ENCODE measurements at regions not wholly inside any gene's neighbourhood (a gene's known extent, or its start where the extent isn't known, plus 50 kb on each side); places are given as distances from the start of the nearest gene placed in this dataset.

DNA sequence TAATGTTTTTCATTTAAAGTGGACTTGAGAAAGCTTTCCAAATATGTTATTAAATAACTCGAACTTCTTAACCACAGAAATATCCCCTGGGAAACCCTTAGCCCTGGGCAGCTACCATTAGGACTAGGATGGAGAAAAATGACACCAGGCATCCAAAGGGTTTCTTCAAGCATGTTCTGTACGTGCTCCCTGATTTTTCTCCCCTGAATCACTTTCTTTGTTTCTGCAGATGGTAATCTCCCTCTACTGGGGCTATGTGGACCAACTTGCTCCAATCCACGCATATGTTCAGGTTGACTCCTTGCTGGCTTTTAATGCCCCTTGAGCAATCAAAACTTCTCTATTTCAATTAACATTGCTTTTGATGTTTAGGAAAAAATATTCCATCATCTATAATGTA, 312.7 kb upstream of the C1orf87 start:
- no peak overlapping the region for H3K4me3 ChIP-seq (ENCODE audit: low read depth, low read length)
- TF ChIP-seq, protein P1, sequence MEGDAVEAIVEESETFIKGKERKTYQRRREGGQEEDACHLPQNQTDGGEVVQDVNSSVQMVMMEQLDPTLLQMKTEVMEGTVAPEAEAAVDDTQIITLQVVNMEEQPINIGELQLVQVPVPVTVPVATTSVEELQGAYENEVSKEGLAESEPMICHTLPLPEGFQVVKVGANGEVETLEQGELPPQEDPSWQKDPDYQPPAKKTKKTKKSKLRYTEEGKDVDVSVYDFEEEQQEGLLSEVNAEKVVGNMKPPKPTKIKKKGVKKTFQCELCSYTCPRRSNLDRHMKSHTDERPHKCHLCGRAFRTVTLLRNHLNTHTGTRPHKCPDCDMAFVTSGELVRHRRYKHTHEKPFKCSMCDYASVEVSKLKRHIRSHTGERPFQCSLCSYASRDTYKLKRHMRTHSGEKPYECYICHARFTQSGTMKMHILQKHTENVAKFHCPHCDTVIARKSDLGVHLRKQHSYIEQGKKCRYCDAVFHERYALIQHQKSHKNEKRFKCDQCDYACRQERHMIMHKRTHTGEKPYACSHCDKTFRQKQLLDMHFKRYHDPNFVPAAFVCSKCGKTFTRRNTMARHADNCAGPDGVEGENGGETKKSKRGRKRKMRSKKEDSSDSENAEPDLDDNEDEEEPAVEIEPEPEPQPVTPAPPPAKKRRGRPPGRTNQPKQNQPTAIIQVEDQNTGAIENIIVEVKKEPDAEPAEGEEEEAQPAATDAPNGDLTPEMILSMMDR (IDR thresholded peaks at IDR 0.05; ENCODE audit: insufficient read depth, low read depth, low read length, missing control alignments): no peak
- no peak for DNase-seq (ENCODE audit: low read depth)

DNA sequence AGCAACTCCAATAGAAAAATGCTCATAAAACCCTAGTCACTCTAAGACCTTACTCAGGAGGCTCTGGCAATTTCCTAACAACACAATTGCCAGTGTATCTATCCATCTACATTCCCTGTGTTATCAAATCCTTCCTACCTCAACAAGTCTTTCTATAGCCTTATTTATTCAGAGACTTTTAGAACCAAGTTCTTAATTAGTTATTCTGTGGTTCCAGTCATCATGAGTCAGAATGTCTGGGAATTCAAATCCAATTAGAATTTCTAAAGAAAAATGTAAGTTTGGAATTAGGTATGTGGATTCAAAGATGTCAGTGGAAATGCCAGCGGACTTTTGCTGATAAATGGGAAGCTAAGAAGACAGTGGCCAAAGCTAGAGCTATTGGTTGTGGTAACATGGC, 302.6 kb upstream of the C1orf87 start:
- TF ChIP-seq, protein P1 (IDR thresholded peaks at IDR 0.05; ENCODE audit: insufficient read depth, low read depth, low read length, missing control alignments): no peak
- no peak for DNase-seq (ENCODE audit: low read depth)
- H3K4me3 ChIP-seq (ENCODE audit: low read depth, low read length): no peak overlapping the region

DNA sequence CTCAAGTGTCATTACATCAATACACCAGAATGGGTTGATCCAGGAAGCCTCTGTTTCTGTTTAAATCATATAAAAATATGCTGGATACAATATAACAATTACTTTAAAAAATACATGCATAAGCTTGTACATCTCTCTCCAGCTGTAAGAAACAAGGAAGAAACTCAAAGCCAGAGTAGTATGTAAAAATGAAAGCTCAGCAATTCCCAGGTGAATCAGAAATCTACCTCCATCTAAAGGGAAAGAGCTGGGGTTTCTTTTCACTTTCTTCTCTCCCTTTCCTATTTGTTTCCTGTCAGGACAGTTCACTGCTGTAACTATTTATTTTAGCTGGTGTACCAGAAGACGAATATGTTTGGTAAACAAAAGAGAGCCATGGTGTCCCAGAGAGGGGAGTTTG, 301.0 kb upstream of the C1orf87 start:
- H3K4me3 ChIP-seq (ENCODE audit: low read depth, low read length): no peak overlapping the region
- DNase-seq (ENCODE audit: low read depth): no peak
- TF ChIP-seq, protein P1 (IDR thresholded peaks at IDR 0.05; ENCODE audit: insufficient read depth, low read depth, low read length, missing control alignments): no peak

DNA sequence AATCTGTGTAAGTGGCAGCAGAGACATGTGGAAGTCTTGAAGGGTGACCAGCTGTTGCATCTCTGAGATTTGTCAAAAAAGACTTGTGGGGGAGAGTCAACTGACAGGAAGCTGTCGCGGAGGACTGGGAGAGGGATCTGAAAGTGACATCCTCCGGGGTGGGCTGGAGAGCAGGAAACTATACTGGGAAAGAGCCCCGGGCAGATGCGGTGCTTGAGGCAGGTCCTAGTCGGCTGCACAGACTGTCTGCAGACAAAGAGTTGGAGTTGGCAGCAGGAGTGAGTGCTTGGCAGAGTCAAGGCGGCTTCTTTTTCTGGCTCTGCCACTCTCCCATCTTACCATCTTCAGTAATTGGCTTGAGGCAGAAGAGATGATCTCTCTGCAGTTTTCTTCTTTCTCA, 294.0 kb upstream of the C1orf87 start:
- DNase-seq (ENCODE audit: low read depth): no peak
- TF ChIP-seq, protein P1 (IDR thresholded peaks at IDR 0.05; ENCODE audit: insufficient read depth, low read depth, low read length, missing control alignments): no peak
- no peak overlapping the region for H3K4me3 ChIP-seq (ENCODE audit: low read depth, low read length)

DNA sequence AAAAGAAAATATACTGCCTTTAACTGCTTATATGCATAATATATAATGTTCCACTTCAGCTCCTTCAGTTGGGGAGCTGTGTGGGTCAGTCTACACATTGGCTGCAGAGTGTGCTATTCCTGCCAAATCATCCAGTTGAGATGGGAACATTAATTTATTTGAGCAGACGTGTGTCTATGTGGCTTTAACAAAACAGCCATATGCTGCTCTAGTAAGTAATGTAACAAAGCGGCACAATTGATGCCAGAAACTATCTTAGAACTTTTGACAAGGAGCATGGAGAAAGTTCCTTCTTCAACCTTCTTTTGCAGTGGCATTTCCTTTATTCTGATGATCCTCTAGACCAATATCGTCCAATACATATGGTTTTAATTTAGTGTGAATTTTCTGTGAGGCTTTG, 285.9 kb upstream of the C1orf87 start:
- no peak for DNase-seq (ENCODE audit: low read depth)
- no peak overlapping the region for H3K4me3 ChIP-seq (ENCODE audit: low read depth, low read length)
- TF ChIP-seq, protein P1 (IDR thresholded peaks at IDR 0.05; ENCODE audit: insufficient read depth, low read depth, low read length, missing control alignments): no peak

DNA sequence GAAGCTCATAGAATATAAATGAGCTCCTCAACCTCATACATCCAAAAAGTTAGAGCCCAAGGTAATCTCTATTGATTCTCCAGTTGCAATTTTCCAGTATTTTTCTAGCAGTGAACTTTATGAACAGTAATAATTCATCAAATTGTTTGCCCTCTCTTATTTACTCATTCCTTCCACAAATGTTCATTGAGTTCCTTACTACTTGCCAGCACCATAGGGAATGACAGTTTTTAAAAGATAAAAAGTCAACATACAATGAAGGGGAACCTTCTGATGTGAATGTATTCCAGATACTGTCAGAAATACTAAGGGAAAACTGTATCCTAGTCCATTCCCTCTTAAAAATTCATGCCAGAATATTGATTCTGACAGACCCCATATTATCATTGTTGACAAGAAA, 277.0 kb upstream of the C1orf87 start:
- TF ChIP-seq, protein P1 (IDR thresholded peaks at IDR 0.05; ENCODE audit: insufficient read depth, low read depth, low read length, missing control alignments): no peak
- no peak for DNase-seq (ENCODE audit: low read depth)

DNA sequence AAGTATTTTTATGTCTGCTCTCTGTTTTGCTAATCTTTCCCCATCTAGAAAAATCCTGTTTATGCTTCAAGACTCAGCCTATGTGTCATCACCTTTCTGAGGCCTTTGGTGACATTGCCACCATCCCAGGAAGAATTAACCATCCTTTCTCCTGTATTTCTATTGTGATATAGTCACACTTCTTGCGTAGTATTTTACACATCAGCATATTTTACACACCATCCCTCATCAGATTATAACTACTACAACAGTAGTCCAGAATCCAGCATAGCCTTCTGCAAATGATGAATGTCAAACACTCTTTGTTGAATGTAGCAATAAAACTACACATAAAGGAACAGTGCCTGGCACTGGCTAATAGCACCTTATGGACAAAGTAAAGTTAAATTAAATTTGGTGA, 275.3 kb upstream of the C1orf87 start:
- DNase-seq (ENCODE audit: low read depth): no peak
- TF ChIP-seq, protein P1 (IDR thresholded peaks at IDR 0.05; ENCODE audit: insufficient read depth, low read depth, low read length, missing control alignments): no peak
- no peak overlapping the region for H3K4me3 ChIP-seq (ENCODE audit: low read depth, low read length)

More for the DNA sequence above, 277.0 kb upstream of the C1orf87 start:
- no peak overlapping the region for H3K4me3 ChIP-seq (ENCODE audit: low read depth, low read length)
